SW 1271 (cell line): ENCODE measurements at regions not wholly inside any gene's neighbourhood (a gene's known extent, or its start where the extent isn't known, plus 50 kb on each side); places are given as distances from the start of the nearest gene placed in this dataset.

Source experiments
- DNase-seq, 2 experiments: peaks; one replicate each; lab custom pipeline; 2025; lab: John Stamatoyannopoulos, UW

- no peak for DNase-seq
Measured at GRCh38 chr6:90970672-90971071, 383.8 kb upstream of the MAP3K7 start.

GRCh38 chr6:90967471-90967870, 380.6 kb upstream of the MAP3K7 start:
- DNase-seq = no peak

- no peak for DNase-seq
Measured at GRCh38 chr6:90960324-90960723, 373.5 kb upstream of the MAP3K7 start.

- no peak for DNase-seq
Measured at GRCh38 chr6:90955246-90955645, 368.4 kb upstream of the MAP3K7 start.

- DNase-seq = no peak
Measured at GRCh38 chr6:90953405-90954161, 366.7 kb upstream of the MAP3K7 start.

GRCh38 chr6:90952176-90952575, 365.3 kb upstream of the MAP3K7 start:
- DNase-seq = no peak

GRCh38 chr6:90948540-90948939, 361.7 kb upstream of the MAP3K7 start:
- DNase-seq = no peak

- DNase-seq = no peak
Measured at GRCh38 chr6:90947184-90948064, 360.6 kb upstream of the MAP3K7 start.

- DNase-seq = no peak
Measured at GRCh38 chr6:90941885-90942284, 355.0 kb upstream of the MAP3K7 start.

- peak; percentile 3 to 70 for DNase-seq
Measured at GRCh38 chr6:90940812-90941481, 354.1 kb upstream of the MAP3K7 start.

GRCh38 chr6:90939906-90940305, 353.0 kb upstream of the MAP3K7 start:
- no peak for DNase-seq

- no peak for DNase-seq
Measured at GRCh38 chr6:90938122-90938521, 351.2 kb upstream of the MAP3K7 start.

GRCh38 chr6:90936286-90936685, 349.4 kb upstream of the MAP3K7 start:
- no peak for DNase-seq

- no peak for DNase-seq
Measured at GRCh38 chr6:90934966-90935365, 348.1 kb upstream of the MAP3K7 start.

GRCh38 chr6:90934081-90934480, 347.2 kb upstream of the MAP3K7 start:
- DNase-seq = no peak

- no peak for DNase-seq
Measured at GRCh38 chr6:90932351-90932750, 345.5 kb upstream of the MAP3K7 start.

GRCh38 chr6:90928051-90928450, 341.2 kb upstream of the MAP3K7 start:
- no peak for DNase-seq

GRCh38 chr6:90925726-90926125, 338.9 kb upstream of the MAP3K7 start:
- DNase-seq = no peak

- no peak for DNase-seq
Measured at GRCh38 chr6:90922325-90922724, 335.5 kb upstream of the MAP3K7 start.

- DNase-seq = no peak
Measured at GRCh38 chr6:90918361-90918760, 331.5 kb upstream of the MAP3K7 start.

- DNase-seq = no peak
Measured at GRCh38 chr6:90917376-90917775, 330.5 kb upstream of the MAP3K7 start.

- no peak for DNase-seq
Measured at GRCh38 chr6:90916968-90917367, 330.1 kb upstream of the MAP3K7 start.
